ENCODE measurements at regions not wholly inside any gene's neighbourhood (a gene's known extent, or its start where the extent isn't known, plus 50 kb on each side); places are given as distances from the start of the nearest gene placed in this dataset.

- TF ChIP-seq POLR2A (IDR thresholded peaks at IDR 0.05) (no peak), CTCF (IDR thresholded peaks at IDR 0.05) (no peak)
- H3K4me3 ChIP-seq = no peak overlapping the region
- no peaks in the 10 kb centered on the region for H3K9me3 ChIP-seq
- H3K27ac ChIP-seq = no peak overlapping the region
- intact Hi-C loops (cut with DNase I; ENCODE audit: low total_unique reads) = no loop called here
- H3K36me3 ChIP-seq = no peaks in the 10 kb centered on the region
- no peaks in the 10 kb centered on the region for H3K4me1 ChIP-seq
- H3K27me3 ChIP-seq = no peaks in the 10 kb centered on the region
- DNase-seq = no peak
Observed at GRCh38 chrX:39585808-39586207, 511.9 kb downstream of the BCOR start.

- H3K27ac ChIP-seq = no peak overlapping the region
- no peaks in the 10 kb centered on the region for H3K36me3 ChIP-seq
- no peaks in the 10 kb centered on the region for H3K4me1 ChIP-seq
- no peak overlapping the region for H3K4me3 ChIP-seq
- TF ChIP-seq CTCF (IDR thresholded peaks at IDR 0.05) (no peak), POLR2A (IDR thresholded peaks at IDR 0.05) (no peak)
- H3K27me3 ChIP-seq = no peaks in the 10 kb centered on the region
- DNase-seq = no peak
- intact Hi-C loops (cut with DNase I; ENCODE audit: low total_unique reads) = no loop called here
- no peaks in the 10 kb centered on the region for H3K9me3 ChIP-seq
Observed at GRCh38 chrX:39586359-39586758, 511.4 kb downstream of the BCOR start.

- Histone ChIP-seq H3K27ac (no peak overlapping the region), H3K9me3 (no peaks in the 10 kb centered on the region), H3K4me3 (no peak overlapping the region), H3K36me3 (no peaks in the 10 kb centered on the region), H3K4me1 (no peaks in the 10 kb centered on the region), H3K27me3 (no peaks in the 10 kb centered on the region)
- intact Hi-C loops (cut with DNase I; ENCODE audit: low total_unique reads) = no loop called here
- no peak for DNase-seq
- TF ChIP-seq CTCF (IDR thresholded peaks at IDR 0.05) (no peak), POLR2A (IDR thresholded peaks at IDR 0.05) (no peak)
Observed at GRCh38 chrX:39591099-39591498, 506.7 kb downstream of the BCOR start.

- H3K36me3 ChIP-seq = no peaks in the 10 kb centered on the region
- TF ChIP-seq CTCF (IDR thresholded peaks at IDR 0.05) = no peak
- TF ChIP-seq POLR2A (IDR thresholded peaks at IDR 0.05) = no peak
- no peak overlapping the region for H3K27ac ChIP-seq
- intact Hi-C loops (cut with DNase I; ENCODE audit: low total_unique reads) = no loop called here
- no peaks in the 10 kb centered on the region for H3K9me3 ChIP-seq
- H3K27me3 ChIP-seq = no peaks in the 10 kb centered on the region
- H3K4me3 ChIP-seq = no peak overlapping the region
- no peaks in the 10 kb centered on the region for H3K4me1 ChIP-seq
- no peak for DNase-seq
Observed at GRCh38 chrX:39592776-39593175, 505.0 kb downstream of the BCOR start.

GRCh38 chrX:39595977-39596376 is 501.8 kb downstream of the BCOR start:
- Histone ChIP-seq H3K36me3 (no peaks in the 10 kb centered on the region), H3K4me3 (no peak overlapping the region), H3K9me3 (no peaks in the 10 kb centered on the region), H3K27ac (no peak overlapping the region), H3K4me1 (no peaks in the 10 kb centered on the region), H3K27me3 (no peaks in the 10 kb centered on the region)
- no peak for DNase-seq
- TF ChIP-seq POLR2A (IDR thresholded peaks at IDR 0.05) = no peak
- intact Hi-C loops (cut with DNase I; ENCODE audit: low total_unique reads) = no loop called here

- intact Hi-C loops (cut with DNase I; ENCODE audit: low total_unique reads) = no loop called here
- Histone ChIP-seq H3K9me3 (no peaks in the 10 kb centered on the region), H3K4me3 (no peak overlapping the region), H3K27me3 (no peaks in the 10 kb centered on the region), H3K36me3 (no peaks in the 10 kb centered on the region), H3K4me1 (no peaks in the 10 kb centered on the region), H3K27ac (no peak overlapping the region)
- DNase-seq = no peak
- TF ChIP-seq CTCF (IDR thresholded peaks at IDR 0.05) (no peak), POLR2A (IDR thresholded peaks at IDR 0.05) (no peak)
Observed at GRCh38 chrX:39596437-39596836, 501.3 kb downstream of the BCOR start.

All from uterus (tissue), 3 donors.